Duodenal mucosa (tissue), 2 donors: ENCODE measurements at regions not wholly inside any gene's neighbourhood (a gene's known extent, or its start where the extent isn't known, plus 50 kb on each side); places are given as distances from the start of the nearest gene placed in this dataset.
A peak's percentile ranks its signal among the peaks of the same experiment; 100 is the strongest.
"Not testable (repeated sequence)": the region's sequence is repeated elsewhere in the genome, so short reads cannot be mapped to it uniquely, and the experiment has no call there.

Experiments
- H3K27ac ChIP-seq: one replicate; pipeline ENCODE4 v1.7.0; 2013; ENCODE audit warnings: low read depth, low read length
- H3K27me3 ChIP-seq, 2 donors: one replicate each; pipeline ENCODE4 v1.7.0; 2013; ENCODE audit warnings: low read length in 2 of 2, control low read depth in 1 of 2; ENCODE audit not compliant: insufficient read depth in 2 of 2, control insufficient read depth in 1 of 2
- H3K36me3 ChIP-seq, 2 donors: one replicate each; pipeline ENCODE4 v1.7.0; 2013; ENCODE audit warnings: low read length in 2 of 2, control low read depth in 1 of 2; ENCODE audit not compliant: insufficient read depth in 2 of 2, control insufficient read depth in 1 of 2
- H3K4me1 ChIP-seq, 2 donors: one replicate each; pipeline ENCODE4 v1.7.0; 2013; ENCODE audit warnings: low read length in 2 of 2, control low read depth in 1 of 2; ENCODE audit not compliant: insufficient read depth in 2 of 2, control insufficient read depth in 1 of 2
- H3K4me3 ChIP-seq, 2 donors: one replicate each; pipeline ENCODE4 v1.7.0; 2013; ENCODE audit warnings: low read length in 2 of 2, low read depth in 1 of 2
- H3K9ac ChIP-seq, 2 donors: one replicate each; pipeline ENCODE4 v1.7.0; 2013; ENCODE audit warnings: low read length in 2 of 2, low read depth in 1 of 2
- H3K9me3 ChIP-seq, 2 donors: one replicate each; pipeline ENCODE4 v1.7.0; 2013; ENCODE audit warnings: low read length in 2 of 2, control low read depth in 1 of 2; ENCODE audit not compliant: control insufficient read depth in 1 of 2

DNA sequence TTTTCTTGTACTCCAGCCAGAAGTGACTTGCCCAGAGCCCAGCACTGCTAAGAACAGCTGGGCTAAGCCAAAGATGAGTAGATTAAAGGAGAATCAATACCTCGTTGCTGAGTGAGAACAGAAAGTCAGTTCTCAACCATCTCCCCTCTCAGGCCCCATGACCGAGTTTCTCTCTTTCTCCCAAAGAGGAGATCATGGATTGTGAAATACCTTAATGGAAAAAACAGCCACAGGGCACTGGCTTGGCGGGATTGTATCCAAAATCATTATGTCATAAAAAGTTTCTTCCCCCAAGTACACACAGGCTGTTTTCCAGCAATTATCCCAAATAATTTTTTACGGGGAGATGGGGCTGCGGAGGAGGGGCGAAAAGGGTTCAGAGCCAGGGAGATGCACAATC, 111.8 kb upstream of the TMEM45B start:
- H3K9me3 ChIP-seq = no peaks in the 10 kb centered on the region
- no peak overlapping the region for H3K9ac ChIP-seq
- H3K27ac ChIP-seq = no peak overlapping the region
- H3K4me3 ChIP-seq = no peak overlapping the region
- H3K36me3 ChIP-seq = no peaks in the 10 kb centered on the region
- H3K4me1 ChIP-seq = peaks cover 17 to 24% of the 10 kb centered on the region in 2 donors
- peaks cover 3 to 13% of the 10 kb centered on the region in 2 donors for H3K27me3 ChIP-seq

DNA sequence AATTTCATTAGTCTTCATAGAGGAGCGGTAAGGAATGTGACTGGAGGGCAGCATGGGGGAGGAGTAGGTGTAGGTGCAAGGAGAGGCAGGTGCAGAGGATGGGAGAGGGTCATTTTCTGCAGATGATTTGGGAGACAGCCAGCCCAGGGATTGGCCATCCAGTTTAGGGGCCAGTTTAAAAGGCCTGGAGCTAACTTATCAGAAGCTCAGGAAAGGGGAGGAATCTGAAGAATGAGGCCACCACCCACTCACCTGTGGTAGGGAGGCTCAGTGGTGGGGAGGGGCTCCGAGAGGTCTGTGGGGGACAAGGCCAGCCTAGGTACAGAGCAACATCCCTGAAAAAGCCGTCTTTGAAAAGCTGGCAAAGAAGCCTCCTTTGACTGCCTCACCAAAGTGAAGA, 110.8 kb upstream of the TMEM45B start:
- H3K36me3 ChIP-seq = no peaks in the 10 kb centered on the region
- no peaks in the 10 kb centered on the region for H3K9me3 ChIP-seq
- no peak overlapping the region for H3K4me3 ChIP-seq
- no peak overlapping the region for H3K9ac ChIP-seq
- H3K4me1 ChIP-seq = peaks cover 17 to 22% of the 10 kb centered on the region in 2 donors
- peaks cover 3 to 16% of the 10 kb centered on the region in 2 donors for H3K27me3 ChIP-seq
- no peak overlapping the region for H3K27ac ChIP-seq

DNA sequence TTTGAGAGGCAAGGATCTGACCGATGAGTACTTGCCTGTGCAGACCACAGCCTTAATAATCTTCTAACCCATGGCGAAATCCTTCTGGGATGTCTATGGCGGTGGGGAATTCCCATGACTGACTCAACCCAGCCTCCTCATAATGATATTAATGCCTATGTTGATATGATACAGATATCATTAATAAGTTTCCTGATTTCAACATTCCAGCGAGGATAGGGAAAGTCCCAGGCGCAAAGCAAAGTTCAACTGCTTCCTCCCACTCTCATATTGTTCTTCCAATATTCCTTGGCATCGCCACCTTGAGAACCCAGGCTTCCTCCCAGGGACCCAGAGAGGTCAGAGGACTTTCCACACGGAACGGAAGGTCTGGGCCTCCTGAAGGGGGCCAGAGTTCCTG, 110.3 kb upstream of the TMEM45B start:
- peaks cover 17 to 22% of the 10 kb centered on the region in 2 donors for H3K4me1 ChIP-seq
- no peak overlapping the region for H3K9ac ChIP-seq
- peaks cover 3 to 21% of the 10 kb centered on the region in 2 donors for H3K27me3 ChIP-seq
- H3K9me3 ChIP-seq = no peaks in the 10 kb centered on the region
- H3K27ac ChIP-seq = no peak overlapping the region
- H3K36me3 ChIP-seq = no peaks in the 10 kb centered on the region
- H3K4me3 ChIP-seq = peak overlapping the region in 1 of 2 donors; percentile 36

DNA sequence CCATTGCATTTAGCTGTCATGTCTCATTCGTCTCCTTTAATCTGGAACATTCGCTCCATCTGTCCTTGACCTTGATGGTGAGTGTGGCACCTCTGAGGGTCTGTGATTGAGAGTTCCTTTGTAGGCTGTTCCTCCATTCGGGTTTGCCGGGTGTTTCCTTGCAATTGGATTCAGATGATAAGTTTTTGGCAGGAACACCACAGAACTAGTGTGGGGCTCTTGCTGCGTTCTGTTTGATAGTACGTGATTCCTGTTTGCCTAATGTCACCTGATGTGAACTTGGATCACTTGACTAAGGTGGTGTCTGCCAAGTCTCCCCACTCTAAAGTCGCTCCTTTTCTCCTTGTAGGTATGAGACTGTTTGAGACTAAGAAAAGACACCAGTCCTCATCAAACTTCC, 109.7 kb upstream of the TMEM45B start:
- H3K4me3 ChIP-seq = peak overlapping the region in 1 of 2 donors; percentile 36
- H3K27ac ChIP-seq = no peak overlapping the region

DNA sequence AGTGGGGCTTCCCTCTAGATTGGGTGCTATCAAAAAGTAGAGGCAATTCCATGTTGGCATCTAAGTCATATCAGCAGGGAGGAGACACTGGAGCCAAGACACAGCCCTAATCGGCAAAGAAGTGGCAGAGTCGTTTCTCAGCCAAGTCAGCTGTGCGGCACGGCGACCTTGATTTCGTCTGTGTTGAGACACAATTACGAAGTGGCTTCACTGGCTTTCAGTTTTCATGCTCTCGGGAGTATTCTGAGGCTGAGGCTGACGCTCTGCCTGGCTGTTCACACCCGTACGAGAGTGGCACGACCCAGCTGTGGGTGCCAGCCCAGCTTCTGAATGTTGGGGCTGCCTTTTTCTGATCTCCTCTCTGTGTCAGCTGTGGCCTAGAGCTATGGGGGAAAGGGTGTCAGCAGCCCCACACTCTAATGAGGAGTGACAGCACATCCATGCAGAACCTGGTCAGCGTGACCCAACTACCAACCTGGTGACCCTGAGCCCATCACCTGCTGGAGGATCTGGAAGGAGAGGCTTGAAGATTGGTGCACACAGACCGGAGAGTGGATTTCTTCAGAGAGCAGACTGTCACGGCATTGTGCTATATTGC, 105.7 kb upstream of the TMEM45B start:
- Histone ChIP-seq H3K4me1 (peaks cover 10 to 11% of the 10 kb centered on the region in 2 donors), H3K27ac (no peak overlapping the region), H3K9ac (peak overlapping the region in 1 of 2 donors; percentile 0), H3K27me3 (peaks cover 0 to 12% of the 10 kb centered on the region in 2 donors), H3K36me3 (no peaks in the 10 kb centered on the region), H3K9me3 (no peaks in the 10 kb centered on the region), H3K4me3 (no peak overlapping the region)

More for the DNA sequence above, 109.7 kb upstream of the TMEM45B start:
- H3K36me3 ChIP-seq = no peaks in the 10 kb centered on the region
- H3K4me1 ChIP-seq = peaks cover 17 to 22% of the 10 kb centered on the region in 2 donors
- H3K9ac ChIP-seq = no peak overlapping the region
- H3K9me3 ChIP-seq = no peaks in the 10 kb centered on the region
- peaks cover 3 to 20% of the 10 kb centered on the region in 2 donors for H3K27me3 ChIP-seq

DNA sequence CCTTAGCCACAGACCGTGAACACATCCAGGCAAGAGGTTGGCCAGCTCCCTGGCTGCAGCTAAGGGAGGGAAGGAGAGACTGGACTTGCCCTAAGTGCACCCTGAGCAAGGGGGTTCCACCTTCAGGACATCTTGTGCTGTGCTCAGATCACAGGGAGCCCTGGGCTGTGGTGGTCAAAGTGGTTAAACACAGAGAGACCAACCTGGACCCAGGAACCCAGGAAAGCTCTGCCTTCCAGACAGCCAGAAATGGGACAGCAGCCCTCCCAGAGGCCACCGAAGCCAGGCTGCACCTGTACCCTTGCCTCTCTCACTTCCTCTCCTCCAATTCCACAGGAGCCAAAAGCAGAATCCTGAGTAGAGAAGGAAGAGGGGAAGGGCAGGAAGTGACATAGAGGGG, 105.2 kb upstream of the TMEM45B start:
- H3K36me3 ChIP-seq = no peaks in the 10 kb centered on the region
- no peaks in the 10 kb centered on the region for H3K9me3 ChIP-seq
- no peak overlapping the region for H3K4me3 ChIP-seq
- peaks cover 0 to 12% of the 10 kb centered on the region in 2 donors for H3K27me3 ChIP-seq
- peaks cover 8% of the 10 kb centered on the region in 2 donors for H3K4me1 ChIP-seq
- H3K27ac ChIP-seq = no peak overlapping the region
- no peak overlapping the region for H3K9ac ChIP-seq

DNA sequence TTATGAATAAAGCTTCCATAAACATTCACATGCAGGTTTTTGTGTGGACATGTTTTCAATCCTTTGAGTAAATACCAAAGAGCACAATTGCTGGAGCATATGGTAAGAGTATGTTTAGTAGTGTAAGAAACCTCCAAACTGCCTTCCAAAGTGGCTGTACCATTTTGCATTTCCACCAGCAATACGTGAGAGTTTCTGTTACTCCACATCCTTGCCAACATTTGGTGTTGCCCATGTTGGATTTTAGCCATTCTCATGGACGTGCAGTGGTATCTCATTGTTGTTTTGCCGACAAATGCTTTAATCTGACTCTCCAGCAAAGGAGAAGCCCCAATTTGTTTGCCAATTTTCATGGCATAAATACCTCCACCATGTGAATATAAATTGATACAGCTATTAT, 103.9 kb upstream of the TMEM45B start:
- H3K4me1 ChIP-seq = no peaks in the 10 kb centered on the region
- no peak overlapping the region for H3K27ac ChIP-seq
- no peaks in the 10 kb centered on the region for H3K9me3 ChIP-seq
- H3K4me3 ChIP-seq = no peak overlapping the region
- peaks cover 0 to 12% of the 10 kb centered on the region in 2 donors for H3K27me3 ChIP-seq
- no peaks in the 10 kb centered on the region for H3K36me3 ChIP-seq
- no peak overlapping the region for H3K9ac ChIP-seq

DNA sequence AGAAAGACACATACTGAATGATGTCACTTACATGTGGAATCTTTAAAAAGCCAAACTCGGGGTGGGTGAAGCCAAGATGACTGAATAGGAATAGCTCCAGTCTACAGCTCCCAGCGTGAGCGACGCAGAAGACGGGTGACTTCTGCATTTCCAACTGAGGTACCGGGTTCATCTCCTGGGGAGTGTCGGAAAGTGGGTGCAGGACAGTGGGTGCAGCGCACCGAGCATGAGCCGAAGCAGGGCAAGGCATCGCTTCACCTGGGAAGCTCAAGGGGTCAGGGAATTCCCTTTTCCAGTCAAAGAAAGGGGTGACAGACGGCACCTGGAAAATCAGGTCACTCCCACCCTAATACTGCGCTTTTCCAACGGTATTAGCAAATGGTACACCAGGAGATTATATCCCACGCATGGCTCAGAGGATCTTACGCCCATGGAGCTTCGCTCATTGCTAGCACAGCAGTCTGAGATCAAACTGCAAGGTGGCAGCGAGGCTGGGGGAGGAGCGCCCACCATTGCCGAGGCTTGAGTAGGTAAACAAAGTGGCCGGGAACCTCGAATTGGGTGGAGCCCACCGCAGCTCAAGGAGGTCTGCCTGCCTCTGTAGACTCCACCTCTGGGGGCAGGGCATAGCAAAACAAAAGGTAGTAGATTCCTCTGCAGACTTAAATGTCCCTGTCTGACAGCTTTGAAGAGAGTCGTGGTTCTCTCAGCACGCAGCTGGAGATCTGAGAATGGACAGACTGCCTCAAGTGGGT, 103.0 kb upstream of the TMEM45B start:
- H3K27ac ChIP-seq, H3K4me1 ChIP-seq, H3K9me3 ChIP-seq, H3K9ac ChIP-seq, H3K4me3 ChIP-seq, H3K36me3 ChIP-seq: not testable (repeated sequence)
- H3K27me3 ChIP-seq = peaks cover 0 to 12% of the 10 kb centered on the region in 2 donors

DNA sequence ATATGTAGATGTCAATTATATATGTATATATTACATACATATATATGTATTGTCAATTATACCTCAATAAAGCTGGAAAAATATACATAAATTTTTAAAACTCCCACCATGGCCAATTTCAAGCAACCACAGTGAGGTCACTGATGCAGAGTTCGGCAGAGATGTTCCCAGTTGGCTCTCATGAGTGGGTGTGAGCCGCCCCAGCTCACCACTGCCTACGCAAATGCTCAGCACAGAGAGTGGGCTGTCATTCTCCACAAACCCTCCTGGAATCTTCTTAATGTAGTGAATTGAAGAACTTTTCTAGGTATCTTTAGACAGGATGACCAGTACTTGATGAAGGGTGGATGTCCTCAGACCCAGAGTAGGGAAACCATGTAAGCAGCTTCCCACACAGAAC, 96.6 kb upstream of the TMEM45B start:
- Histone ChIP-seq H3K9me3 (no peaks in the 10 kb centered on the region), H3K27ac (no peak overlapping the region), H3K9ac (no peak overlapping the region), H3K36me3 (no peaks in the 10 kb centered on the region), H3K27me3 (no peaks in the 10 kb centered on the region), H3K4me1 (no peaks in the 10 kb centered on the region), H3K4me3 (no peak overlapping the region)

DNA sequence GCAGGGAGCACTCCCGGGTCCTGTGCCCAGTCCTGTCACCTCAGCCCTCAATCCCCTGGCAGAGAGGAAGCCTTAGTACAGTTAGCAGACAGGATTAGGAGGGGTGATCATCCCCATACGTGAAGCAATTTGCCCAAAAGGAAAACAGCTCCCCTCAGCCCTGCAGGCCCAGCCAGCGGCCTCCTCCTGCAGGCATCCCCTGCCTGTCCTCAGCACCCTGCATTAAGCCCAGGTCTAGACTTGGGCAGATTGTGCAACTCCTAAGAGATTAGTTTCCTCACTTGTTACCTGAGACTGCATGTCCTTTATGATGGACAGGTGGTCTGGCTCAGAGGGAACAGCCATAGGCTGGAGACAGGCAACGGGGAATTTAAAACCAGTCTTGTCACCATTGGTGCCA, 95.5 kb upstream of the TMEM45B start:
- Histone ChIP-seq H3K4me3 (no peak overlapping the region), H3K9ac (no peak overlapping the region), H3K9me3 (no peaks in the 10 kb centered on the region), H3K27me3 (no peaks in the 10 kb centered on the region), H3K36me3 (no peaks in the 10 kb centered on the region), H3K4me1 (no peaks in the 10 kb centered on the region), H3K27ac (no peak overlapping the region)
